HepG2 (cell line): ENCODE measurements at regions not wholly inside any gene's neighbourhood (a gene's known extent, or its start where the extent isn't known, plus 50 kb on each side); places are given as distances from the start of the nearest gene placed in this dataset.

Experiments used
- ATAC-seq: fragments of 200-7000 bp; cut with Tn5 transposase; 3 replicates; pipeline ENCODE4 v1.9.1; 2020; ENCODE audit warnings: mild to moderate bottlenecking, moderate library complexity
- BruUV-seq: library from RNA; stranded (reverse); fragments of 400-500 nt; replicated peaks from 2 replicates; lab custom pipeline; 2021; lab: Mats Ljungman, UMichigan
- CTCF ChIA-PET: fragments of 300-600 bp; formaldehyde crosslinking; extraction: SDS; loops from one replicate; lab custom pipeline; 2021; ENCODE audit warnings: low total read pairs, inconsistent platforms, low intra/inter-chr PET ratio; lab: Yijun Ruan, JAX
- POLR2A ChIA-PET: fragments of 350-600 bp; sonication (Branson Sonifier 250); formaldehyde crosslinking; loops from one replicate; lab custom pipeline; 2020; ENCODE audit warnings: antibody characterized with exemption, inconsistent platforms; lab: Yijun Ruan, JAX
- DNase-seq: peaks from one replicate; pipeline ENCODE4 v3.0.0-alpha.2; 2015; ENCODE audit warnings: low spot score
- FAIRE-seq: peaks from 3 replicates; lab custom pipeline; 2011; peaks lifted over from hg19 to GRCh38; lab: Jason Lieb, UNC
- H2AFZ ChIP-seq: one replicate; pipeline ENCODE4 v1.6.1; 2011; ENCODE audit warnings: low read length, inconsistent platforms
- H3K27ac ChIP-seq: fragments of 300-600 bp; 3 replicates; pipeline ENCODE4 v1.8.0; 2011; ENCODE audit warnings: mixed run types, mild to moderate bottlenecking, mixed read lengths, low read length, inconsistent platforms; ENCODE audit not compliant: insufficient read depth; ENCODE audit errors: extremely low read length
- H3K27me3 ChIP-seq, 2 experiments: fragments of 200-600 bp in 1 of 2; 2 replicates in 1 of 2; 3 replicates in 1 of 2; pipeline versions ENCODE4 v1.6.0 to v1.8.0; 2011; ENCODE audit warnings: low read length in 2 of 2, mild to moderate bottlenecking in 2 of 2, moderate library complexity in 2 of 2, inconsistent platforms in 1 of 2; ENCODE audit not compliant: insufficient read depth in 2 of 2, control insufficient read depth in 1 of 2
- H3K36me3 ChIP-seq, 2 experiments: fragments of 200-600 bp in 1 of 2; replicated peaks in 1 of 2; 2 replicates in 1 of 2; 3 replicates in 1 of 2; pipeline versions ENCODE4 v1.5.1 to v1.8.0; 2011; ENCODE audit warnings: low read length in 2 of 2, inconsistent platforms in 1 of 2; ENCODE audit not compliant: insufficient read depth in 2 of 2, control insufficient read depth in 1 of 2
- H3K4me1 ChIP-seq: 2 replicates; pipeline ENCODE4 v1.5.1; 2012; ENCODE audit warnings: low read length, inconsistent platforms; ENCODE audit not compliant: insufficient read depth
- H3K4me2 ChIP-seq: 2 replicates; pipeline ENCODE4 v1.6.0; 2011; ENCODE audit warnings: low read depth, low read length, inconsistent platforms
- H3K4me3 ChIP-seq, 3 experiments: fragments of 200-600 bp in 1 of 3; sonication (generic), shearing (Covaris generic) in 1 of 3; replicated peaks in 1 of 3; 2 replicates each; pipeline ENCODE4 v1.5.1; 2011 to 2016; ENCODE audit warnings: low read length in 3 of 3, inconsistent platforms in 2 of 3, low read depth in 2 of 3, mild to moderate bottlenecking in 2 of 3, control low read depth in 1 of 3, mixed read lengths in 1 of 3; ENCODE audit not compliant: insufficient read depth in 1 of 3
- H3K79me2 ChIP-seq: one replicate; pipeline ENCODE4 v1.6.1; 2011; ENCODE audit warnings: low read length, inconsistent platforms; ENCODE audit not compliant: insufficient read depth
- H3K9ac ChIP-seq: 2 replicates; pipeline ENCODE4 v1.6.0; 2011; ENCODE audit warnings: mild to moderate bottlenecking, low read depth, low read length, inconsistent platforms; ENCODE audit not compliant: insufficient read depth
- H3K9me3 ChIP-seq: 2 replicates; pipeline ENCODE4 v1.5.1; 2012; ENCODE audit warnings: mild to moderate bottlenecking, low read length
- H4K20me1 ChIP-seq: 2 replicates; pipeline ENCODE4 v1.6.0; 2011; ENCODE audit warnings: inconsistent platforms, mild to moderate bottlenecking, low read length, moderate library complexity; ENCODE audit not compliant: insufficient read depth
- CBX1 ChIP-seq: IDR thresholded peaks from one replicate; pipeline ENCODE4 v1.6.1; 2016; ENCODE audit warnings: antibody characterized with exemption, low read depth
- CTCF ChIP-seq: sonication (generic); formaldehyde crosslinking; IDR thresholded peaks from 2 replicates; pipeline ENCODE4 v1.5.0; 2020; ENCODE audit warnings: mild to moderate bottlenecking, missing genetic modification reagents, moderate library complexity
- FOSL2 ChIP-seq: sonication (generic); formaldehyde crosslinking; IDR thresholded peaks from 2 replicates; pipeline ENCODE4 v1.4.0; 2020; ENCODE audit warnings: missing genetic modification reagents
- GRHL1 ChIP-seq: sonication (generic); formaldehyde crosslinking; conservative IDR thresholded peaks from 2 replicates; pipeline ENCODE4 v1.8.0; 2022; ENCODE audit warnings: missing genetic modification reagents
- HDAC1 ChIP-seq: sonication (generic); formaldehyde crosslinking; IDR thresholded peaks from 2 replicates; pipeline ENCODE4 v1.5.1; 2020; ENCODE audit warnings: mild to moderate bottlenecking, missing genetic modification reagents
- HMGXB4 ChIP-seq, 2 experiments: sonication (generic) in 1 of 2; formaldehyde crosslinking in 1 of 2; IDR thresholded peaks; 2 replicates each; pipeline versions ENCODE4 v1.4.0 to v1.6.1; 2018 to 2020; ENCODE audit warnings: missing genetic modification reagents in 2 of 2, borderline replicate concordance in 1 of 2, low read depth in 1 of 2, mild to moderate bottlenecking in 1 of 2, missing biosample characterization in 1 of 2
- HNRNPUL1 ChIP-seq: fragments of 200-400 bp; formaldehyde crosslinking; IDR thresholded peaks from 2 replicates; pipeline ENCODE4 v1.6.1; 2017; ENCODE audit warnings: low read depth, mild to moderate bottlenecking, low read length, moderate library complexity
- RAD21 ChIP-seq: fragments of 450-650 bp; formaldehyde crosslinking; IDR thresholded peaks from 2 replicates; pipeline ENCODE4 v1.5.0; 2020; ENCODE audit warnings: mild to moderate bottlenecking
- SMC3 ChIP-seq: IDR thresholded peaks from 2 replicates; pipeline ENCODE4 v1.6.1; 2011; ENCODE audit warnings: low read length, improper control_type of control experiment
- SP4 ChIP-seq: sonication (generic); formaldehyde crosslinking; IDR thresholded peaks from 2 replicates; pipeline ENCODE4 v1.8.1; 2023; ENCODE audit warnings: mild to moderate bottlenecking, missing genetic modification reagents
- STAG1 ChIP-seq: sonication (generic); formaldehyde crosslinking; IDR thresholded peaks from 2 replicates; pipeline ENCODE4 v1.4.0; 2020; ENCODE audit warnings: missing genetic modification reagents
- XRCC5 ChIP-seq: fragments of 200-400 bp; formaldehyde crosslinking; optimal IDR thresholded peaks from 2 replicates; pipeline ENCODE3; 2017; ENCODE audit warnings: mild to moderate bottlenecking, low read length
- ZBTB2 ChIP-seq: sonication (generic); formaldehyde crosslinking; IDR thresholded peaks from 2 replicates; pipeline ENCODE4 v1.8.0; 2022; ENCODE audit warnings: low read depth, missing genetic modification reagents
- ZBTB20 ChIP-seq: sonication (generic); formaldehyde crosslinking; IDR thresholded peaks from 2 replicates; pipeline ENCODE4 v1.8.1; 2023; ENCODE audit warnings: missing genetic modification reagents, low read depth, mild to moderate bottlenecking, borderline replicate concordance
- ZKSCAN8 ChIP-seq: IDR thresholded peaks from 2 replicates; pipeline ENCODE4 v1.6.1; 2016; ENCODE audit warnings: borderline replicate concordance, missing genetic modification reagents, missing compliant biosample characterization
- ZNF124 ChIP-seq: sonication (generic); formaldehyde crosslinking; IDR thresholded peaks from 2 replicates; pipeline ENCODE4 v1.4.0; 2020; ENCODE audit warnings: missing genetic modification reagents
- ZNF382 ChIP-seq: sonication (generic); formaldehyde crosslinking; IDR thresholded peaks from 2 replicates; pipeline ENCODE4 v1.5.0; 2020; ENCODE audit warnings: missing genetic modification reagents, mild to moderate bottlenecking, borderline replicate concordance
- ZNF556 ChIP-seq: sonication (generic); formaldehyde crosslinking; IDR thresholded peaks from 2 replicates; pipeline ENCODE4 v1.4.0; 2020; ENCODE audit warnings: mild to moderate bottlenecking, missing genetic modification reagents, borderline replicate concordance
- ZNF652 ChIP-seq: IDR thresholded peaks from 2 replicates; pipeline ENCODE4 v1.6.1; 2016; ENCODE audit warnings: low read depth, borderline replicate concordance
- in situ Hi-C: cut with HindIII; loops from 2 replicates; pipeline ENCODE4 v1.10.0; 2017; ENCODE audit warnings: low pct_unique_long_range_greater_than_20kb; ENCODE audit not compliant: extremely low pct_ligation_motif_present
- intact Hi-C: fragments of 100-400 bp; cut with micrococcal nuclease; formaldehyde crosslinking; loops from one replicate; pipeline ENCODE4 v1.10.0; 2022; ENCODE audit not compliant: unreplicated experiment

GRCh38 chr2:88307817-88308216 is 137.7 kb downstream of the THNSL2 start:
- H2AFZ ChIP-seq = no peak overlapping the region
- no peaks in the 10 kb centered on the region for H3K4me1 ChIP-seq
- no peaks in the 10 kb centered on the region for H3K36me3 ChIP-seq
- no peak overlapping the region for H3K4me2 ChIP-seq
- in situ Hi-C loops (no loop called here), intact Hi-C loops (loop anchor here (1.0 to 5.0 kb wide), 5 partner anchors 41 to 251 kb away; partner anchors contain the start of gene KRCC1)
- H3K9me3 ChIP-seq = peaks cover 8% of the 10 kb centered on the region; the same call in 1 of the 2 replicates
- FAIRE-seq (peak; percentile 59), ATAC-seq (peak; percentile 71), DNase-seq (peak; percentile 65)
- H3K27me3 ChIP-seq = no peaks in the 10 kb centered on the region; a peak in 1 of 5 replicates
- H3K4me3 ChIP-seq = no peak overlapping the region
- H3K79me2 ChIP-seq = no peaks in the 10 kb centered on the region
- CTCF ChIA-PET = interaction anchor here (0.7 to 5.2 kb wide), 3 partner anchors 95 to 118 kb away, joined by 4 to 111 read pairs (median 6); no protein-coding TSS in a partner anchor
- H4K20me1 ChIP-seq = no peaks in the 10 kb centered on the region
- no peak overlapping the region for H3K27ac ChIP-seq
- no TSS peak for BruUV-seq
- POLR2A ChIA-PET = interaction anchor here (0.6 kb wide), 1 partner anchor 97 kb away, joined by 3 read pairs; no protein-coding TSS in a partner anchor
- no peak overlapping the region for H3K9ac ChIP-seq
- TF ChIP-seq FOSL2 (CRISPR knock-in tag) (0 out of 2 replicates have a peak, but pooled peaks have one; percentile 9), ZBTB2 (CRISPR knock-in tag) (no peak), ZKSCAN8 (CRISPR knock-in tag) (no peak), STAG1 (CRISPR knock-in tag) (peak; percentile 82), CBX1 (peak; percentile 44), ZNF652 (CRISPR knock-in tag) (no peak), XRCC5 (peak; percentile 28), HDAC1 (CRISPR knock-in tag) (no peak), GRHL1 (CRISPR knock-in tag) (no peak), HNRNPUL1 (no peak), ZNF382 (CRISPR knock-in tag) (no peak), ZBTB20 (CRISPR knock-in tag) (no peak), SMC3 (peak; percentile 94), SP4 (CRISPR knock-in tag) (peak; percentile 26; the same call in 1 of the 2 replicates), RAD21 (CRISPR knock-in tag) (peak; percentile 79), HMGXB4 (CRISPR knock-in tag; IDR thresholded peaks at IDR 0.05; ENCODE audit: borderline replicate concordance in 1 of 2, low read depth in 1 of 2) (peak in 1 of 2 experiments; percentile 49; a peak in 1 of 4 replicates), CTCF (CRISPR knock-in tag) (peak; percentile 80), ZNF556 (CRISPR knock-in tag) (0 out of 2 replicates have a peak, but pooled peaks have one; percentile 42), ZNF124 (CRISPR knock-in tag) (0 out of 2 replicates have a peak, but pooled peaks have one; percentile 30)
